GM12878 (cell line): ENCODE measurements at regions not wholly inside any gene's neighbourhood (a gene's known extent, or its start where the extent isn't known, plus 50 kb on each side); places are given as distances from the start of the nearest gene placed in this dataset.

Source experiments
- ATAC-seq: fragments of 200-7000 bp; cut with Tn5 transposase; 3 replicates; pipeline ENCODE4 v1.9.1; 2020; ENCODE audit warnings: mild to moderate bottlenecking, moderate library complexity
- BruUV-seq: library from RNA; stranded (reverse); fragments of 400-500 nt; replicated peaks from 2 replicates; lab custom pipeline; 2021; lab: Mats Ljungman, UMichigan
- CTCF ChIA-PET: fragments of 300-600 bp; sonication (Branson Sonifier 250); formaldehyde crosslinking; extraction: SDS; loops from one replicate; lab custom pipeline; 2021; ENCODE audit warnings: inconsistent platforms; lab: Yijun Ruan, JAX
- POLR2A ChIA-PET: fragments of 350-600 bp; formaldehyde crosslinking; extraction: SDS; loops from one replicate; lab custom pipeline; 2021; ENCODE audit warnings: inconsistent platforms; lab: Charles Lee
- RAD21 ChIA-PET: fragments of 300-600 bp; sonication (Branson Sonifier 250); formaldehyde crosslinking; loops from one replicate; lab custom pipeline; 2023; ENCODE audit warnings: antibody characterized with exemption; ENCODE audit not compliant: unreplicated experiment; lab: Charles Lee
- SMC1A ChIA-PET: fragments of 300-600 bp; sonication (Branson Sonifier 250); formaldehyde crosslinking; loops from one replicate; lab custom pipeline; 2023; ENCODE audit not compliant: unreplicated experiment, uncharacterized antibody; lab: Charles Lee
- DNase-seq: peaks from one replicate; pipeline ENCODE4 v3.0.0-alpha.2; 2011; ENCODE audit warnings: low read depth, low spot score
- FAIRE-seq: peaks from 3 replicates; lab custom pipeline; 2011; peaks lifted over from hg19 to GRCh38; lab: Jason Lieb, UNC
- H2AFZ ChIP-seq: 2 replicates; pipeline ENCODE4 v1.6.0; 2011; ENCODE audit warnings: low read depth, low read length, control low read depth; ENCODE audit not compliant: control insufficient read depth
- H3K27ac ChIP-seq: 2 replicates; pipeline ENCODE4 v1.5.1; 2011; ENCODE audit warnings: control low read depth; ENCODE audit not compliant: control insufficient read depth, insufficient read depth
- H3K27me3 ChIP-seq, 2 experiments: replicated peaks in 1 of 2; 2 replicates each; pipeline versions ENCODE4 v1.6.0 to v1.6.1; 2011; ENCODE audit warnings: low read length in 1 of 2; ENCODE audit not compliant: control insufficient read depth in 2 of 2, insufficient read depth in 2 of 2
- H3K36me3 ChIP-seq, 2 experiments: 2 replicates each; pipeline ENCODE4 v1.5.1; 2011; ENCODE audit warnings: low read length in 1 of 2; ENCODE audit not compliant: control insufficient read depth in 2 of 2, insufficient read depth in 2 of 2
- H3K4me1 ChIP-seq: 2 replicates; pipeline ENCODE4 v1.6.1; 2011; ENCODE audit warnings: mild to moderate bottlenecking, low read length, moderate library complexity, mixed read lengths; ENCODE audit not compliant: control insufficient read depth, insufficient read depth
- H3K4me2 ChIP-seq: 2 replicates; pipeline ENCODE4 v1.6.0; 2011; ENCODE audit warnings: control low read depth; ENCODE audit not compliant: control insufficient read depth, insufficient read depth
- H3K4me3 ChIP-seq: fragments of 200-600 bp; sonication (generic); 2 replicates; pipeline ENCODE4 v1.5.1; 2016
- H3K79me2 ChIP-seq: 2 replicates; pipeline ENCODE4 v1.6.0; 2011; ENCODE audit warnings: low read length; ENCODE audit not compliant: control insufficient read depth, insufficient read depth
- H3K9ac ChIP-seq: 2 replicates; pipeline ENCODE4 v1.8.0; 2011; ENCODE audit warnings: low read length, control low read depth, mixed read lengths; ENCODE audit not compliant: control insufficient read depth, insufficient read depth
- H3K9me3 ChIP-seq: replicated peaks from 3 replicates; pipeline ENCODE4 v1.5.1; 2011; ENCODE audit warnings: mild to moderate bottlenecking, low read length; ENCODE audit not compliant: control insufficient read depth, insufficient read depth
- H4K20me1 ChIP-seq: 2 replicates; pipeline ENCODE4 v1.6.0; 2011; ENCODE audit not compliant: control insufficient read depth, insufficient read depth
- BHLHE40 ChIP-seq, 2 experiments: fragments of 450-650 bp in 1 of 2; IDR thresholded peaks; 2 replicates each; pipeline ENCODE4 v1.6.1; 2011 to 2017; ENCODE audit warnings: low read depth in 2 of 2, borderline replicate concordance in 1 of 2, improper control_type of control experiment in 1 of 2, low read length in 1 of 2, mild to moderate bottlenecking in 1 of 2
- BRCA1 ChIP-seq: IDR thresholded peaks from 2 replicates; pipeline ENCODE4 v1.6.1; 2011; ENCODE audit warnings: low read depth, low read length, improper control_type of control experiment
- EZH2 ChIP-seq: IDR thresholded peaks from 2 replicates; pipeline ENCODE4 v1.6.1; 2012; ENCODE audit warnings: low read depth, mild to moderate bottlenecking, control low read depth, inconsistent platforms, low read length, borderline replicate concordance; ENCODE audit not compliant: control insufficient read depth
- MEF2B ChIP-seq: fragments of 450-650 bp; IDR thresholded peaks from 2 replicates; pipeline ENCODE4 v1.6.1; 2018; ENCODE audit warnings: mild to moderate bottlenecking, moderate library complexity; ENCODE audit not compliant: partially characterized antibody, poor library complexity, severe bottlenecking
- SREBF1 ChIP-seq: IDR thresholded peaks from 2 replicates; pipeline ENCODE4 v1.6.1; 2012; ENCODE audit warnings: mild to moderate bottlenecking, low read length
- SUZ12 ChIP-seq: fragments of 200-600 bp; sonication (generic); IDR thresholded peaks from one replicate; pipeline ENCODE4 v1.6.1; 2018; ENCODE audit warnings: antibody characterized with exemption, mild to moderate bottlenecking; ENCODE audit not compliant: unreplicated experiment
- TAF1 ChIP-seq: IDR thresholded peaks from 2 replicates; pipeline ENCODE4 v1.6.1; 2011; ENCODE audit warnings: mild to moderate bottlenecking, low read depth, low read length, borderline replicate concordance
- WGBS: methylation state at CpG from one replicate; pipeline ENCODE4 v1.1.6; 2016; ENCODE audit warnings: low lambda C conversion rate; ENCODE audit not compliant: insufficient replicate concordance, insufficient coverage; ENCODE audit errors: missing lambda C conversion rate; 5-methylcytosine and 5-hydroxymethylcytosine counted together
- in situ Hi-C: fragments of 300-500 bp; cut with MboI; formaldehyde crosslinking; loops from 9 replicates; pipeline ENCODE4 v1.14.3; 2018; ENCODE audit warnings: mixed read lengths
- intact Hi-C: fragments of 100-400 bp; cut with micrococcal nuclease; formaldehyde crosslinking; loops from one replicate; pipeline ENCODE4 v1.14.2; 2022; ENCODE audit not compliant: unreplicated experiment
- TF ChIP-seq, protein P1 (sequence below): IDR thresholded peaks from 2 replicates; pipeline ENCODE4 v1.6.1; 2012; ENCODE audit warnings: low read depth, low read length, improper control_type of control experiment

GRCh38 chr10:33753389-33753788 lies 418.9 kb upstream of the NRP1 start:
- RAD21 ChIA-PET = interaction anchor here (0.6 kb wide), 1 partner anchor 14 kb away, joined by 3 read pairs; no protein-coding TSS in a partner anchor
- no peak overlapping the region for H3K4me2 ChIP-seq
- in situ Hi-C loops = no loop called here
- no peak for TF ChIP-seq EZH2
- TF ChIP-seq, protein P1, sequence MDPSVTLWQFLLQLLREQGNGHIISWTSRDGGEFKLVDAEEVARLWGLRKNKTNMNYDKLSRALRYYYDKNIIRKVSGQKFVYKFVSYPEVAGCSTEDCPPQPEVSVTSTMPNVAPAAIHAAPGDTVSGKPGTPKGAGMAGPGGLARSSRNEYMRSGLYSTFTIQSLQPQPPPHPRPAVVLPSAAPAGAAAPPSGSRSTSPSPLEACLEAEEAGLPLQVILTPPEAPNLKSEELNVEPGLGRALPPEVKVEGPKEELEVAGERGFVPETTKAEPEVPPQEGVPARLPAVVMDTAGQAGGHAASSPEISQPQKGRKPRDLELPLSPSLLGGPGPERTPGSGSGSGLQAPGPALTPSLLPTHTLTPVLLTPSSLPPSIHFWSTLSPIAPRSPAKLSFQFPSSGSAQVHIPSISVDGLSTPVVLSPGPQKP = no peak
- TF ChIP-seq TAF1 = no peak
- TF ChIP-seq SREBF1 = no peak
- H3K27me3 ChIP-seq = no peaks in the 10 kb centered on the region
- BruUV-seq = no TSS peak
- CTCF ChIA-PET = interaction anchor here (0.5 kb wide), 1 partner anchor 44 kb away, joined by 3 read pairs; no protein-coding TSS in a partner anchor
- POLR2A ChIA-PET = no interaction called here
- H3K36me3 ChIP-seq = no peaks in the 10 kb centered on the region
- SMC1A ChIA-PET = interaction anchor here (1.6 to 1.8 kb wide), 2 partner anchors 13 to 19 kb away, joined by 4 to 7 read pairs; no protein-coding TSS in a partner anchor
- no peaks in the 10 kb centered on the region for H4K20me1 ChIP-seq
- no peaks in the 10 kb centered on the region for H3K9me3 ChIP-seq
- no peak overlapping the region for H3K9ac ChIP-seq
- H3K4me1 ChIP-seq = no peaks in the 10 kb centered on the region
- H3K4me3 ChIP-seq = no peak overlapping the region
- ATAC-seq (no peak), DNase-seq (no peak), FAIRE-seq (no peak)
- intact Hi-C loops = no loop called here
- H3K79me2 ChIP-seq = no peaks in the 10 kb centered on the region
- H2AFZ ChIP-seq = no peak overlapping the region
- no peak overlapping the region for H3K27ac ChIP-seq
- 8% methylated on average over 3 of the region's 3 CpGs for WGBS

GRCh38 chr10:33749790-33750189 lies 415.3 kb upstream of the NRP1 start:
- Histone ChIP-seq H4K20me1 (no peaks in the 10 kb centered on the region), H3K9me3 (no peaks in the 10 kb centered on the region), H3K4me1 (no peaks in the 10 kb centered on the region), H3K4me3 (no peak overlapping the region), H3K4me2 (no peak overlapping the region), H3K9ac (no peak overlapping the region), H2AFZ (no peak overlapping the region), H3K27ac (no peak overlapping the region), H3K36me3 (no peaks in the 10 kb centered on the region), H3K79me2 (no peaks in the 10 kb centered on the region), H3K27me3 (no peaks in the 10 kb centered on the region)
- in situ Hi-C loops = no loop called here
- FAIRE-seq = no peak
- CTCF ChIA-PET = interaction anchor here (0.7 to 1.1 kb wide), 3 partner anchors 8 to 557 kb away, joined by 3 to 5 read pairs (median 4); no protein-coding TSS in a partner anchor
- BruUV-seq = no TSS peak
- 2% methylated on average over 4 of the region's 4 CpGs for WGBS
- POLR2A ChIA-PET = interaction anchor here (0.6 kb wide), 1 partner anchor 85 kb away, joined by 4 read pairs; no protein-coding TSS in a partner anchor
- DNase-seq = no peak
- intact Hi-C loops = no loop called here
- ATAC-seq = peak; percentile 37
- SMC1A ChIA-PET = interaction anchor here (0.5 to 5.2 kb wide), 8 partner anchors 9 to 269 kb away, joined by 3 to 84 read pairs (median 4); no protein-coding TSS in a partner anchor
- TF ChIP-seq BRCA1 (no peak), BHLHE40 (IDR thresholded peaks at IDR 0.05; ENCODE audit: borderline replicate concordance in 1 of 2, low read depth in 2 of 2, low read length in 1 of 2) (no peak), MEF2B (peak; percentile 76), SUZ12 (no peak)
- RAD21 ChIA-PET = interaction anchor here (0.6 to 5.2 kb wide), 2 partner anchors 16 to 25 kb away, joined by 4 to 69 read pairs; no protein-coding TSS in a partner anchor
